ENCODE measurements at regions not wholly inside any gene's neighbourhood (a gene's known extent, or its start where the extent isn't known, plus 50 kb on each side); places are given as distances from the start of the nearest gene placed in this dataset.

DNA sequence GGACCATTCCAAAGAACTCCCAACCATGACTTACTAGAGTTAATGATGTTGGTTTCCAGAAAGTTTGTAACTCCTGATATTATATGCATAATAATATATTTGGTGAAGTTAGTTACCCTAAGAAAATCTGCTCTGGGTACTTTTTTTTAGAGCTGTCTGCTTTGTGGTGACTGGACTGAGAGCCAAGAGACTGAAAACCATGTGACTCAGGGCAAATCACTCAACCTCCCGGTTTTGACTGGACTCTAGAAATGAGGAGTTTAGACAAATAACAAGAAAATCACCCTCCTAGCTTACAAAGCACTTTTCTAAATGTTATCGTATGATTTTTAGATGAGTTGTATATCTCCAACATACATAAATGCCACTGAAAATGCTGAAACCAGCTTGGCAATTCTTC, 138.3 kb upstream of the RND3 start:
- Histone ChIP-seq H3K36me3 (no peaks in the 10 kb centered on the region), H3K4me3 (no peak overlapping the region), H3K27ac (no peak overlapping the region), H3K9me3 (no peaks in the 10 kb centered on the region), H3K27me3 (no peaks in the 10 kb centered on the region), H3K4me1 (peaks cover 0 to 20% (median 3%) of the 10 kb centered on the region in 3 donors)
- no peak for ATAC-seq
- WGBS, 2 donors (ENCODE audit: low coverage in 1 of 2) = 83 to 88% methylated on average over 1 to 2 of the region's 2 CpGs
- TF ChIP-seq CTCF (IDR thresholded peaks at IDR 0.05) = no peak
- no peak for TF ChIP-seq POLR2A (IDR thresholded peaks at IDR 0.05)
- TF ChIP-seq POLR2AphosphoS5 (IDR thresholded peaks at IDR 0.05) = no peak
- TF ChIP-seq EP300 (IDR thresholded peaks at IDR 0.05) = no peak

GRCh38 chr2:150625303-150625702, 137.8 kb upstream of the RND3 start:
- no peak overlapping the region for H3K4me3 ChIP-seq
- no peak for ATAC-seq
- H3K27me3 ChIP-seq = no peaks in the 10 kb centered on the region
- H3K4me1 ChIP-seq = peaks cover 1 to 25% (median 5%) of the 10 kb centered on the region in 3 donors
- H3K9me3 ChIP-seq = no peaks in the 10 kb centered on the region
- H3K27ac ChIP-seq = no peak overlapping the region
- no peak for TF ChIP-seq POLR2AphosphoS5 (IDR thresholded peaks at IDR 0.05)
- no peak for TF ChIP-seq EP300 (IDR thresholded peaks at IDR 0.05)
- TF ChIP-seq CTCF (IDR thresholded peaks at IDR 0.05) = no peak
- TF ChIP-seq POLR2A (IDR thresholded peaks at IDR 0.05) = no peak
- no peaks in the 10 kb centered on the region for H3K36me3 ChIP-seq

DNA sequence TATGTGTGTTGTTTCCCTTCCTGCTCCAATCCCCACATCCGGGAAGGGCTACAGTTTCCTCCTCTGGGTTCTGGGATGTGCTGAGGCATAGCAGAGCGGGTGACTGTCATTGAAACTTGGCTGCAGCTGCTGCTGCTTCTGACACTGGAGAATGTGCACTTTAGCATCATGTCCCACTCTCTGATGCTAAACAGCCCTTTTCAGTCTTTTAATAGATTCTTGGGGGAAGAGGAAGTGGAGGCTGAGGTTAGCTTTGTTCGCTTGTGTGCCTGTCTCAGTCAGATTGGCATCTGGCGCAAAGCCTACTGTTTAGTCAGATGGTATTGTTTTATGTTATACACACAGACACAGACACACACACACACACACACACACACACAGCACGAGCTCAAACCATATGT, 136.5 kb upstream of the RND3 start:
- Histone ChIP-seq H3K4me3 (no peak overlapping the region), H3K27ac (no peak overlapping the region), H3K36me3 (no peaks in the 10 kb centered on the region), H3K4me1 (peaks cover 7 to 31% (median 12%) of the 10 kb centered on the region in 3 donors), H3K27me3 (no peaks in the 10 kb centered on the region), H3K9me3 (no peaks in the 10 kb centered on the region)
- TF ChIP-seq CTCF (IDR thresholded peaks at IDR 0.05) (no peak), POLR2A (IDR thresholded peaks at IDR 0.05) (no peak), EP300 (IDR thresholded peaks at IDR 0.05) (no peak), POLR2AphosphoS5 (IDR thresholded peaks at IDR 0.05) (no peak)
- no peak for ATAC-seq
- 62% methylated on average over 4 of the region's 5 CpGs; no CpG with 5 or more reads in 1 of the 2 donors for WGBS, 2 donors (ENCODE audit: low coverage in 1 of 2)

- peaks cover 7 to 39% (median 12%) of the 10 kb centered on the region in 3 donors for H3K4me1 ChIP-seq
These were observed 134.2 kb upstream of the RND3 start for GRCh38 chr2:150621526-150622213.

More at GRCh38 chr2:150621526-150622213, 134.2 kb upstream of the RND3 start:
- H3K27me3 ChIP-seq = no peaks in the 10 kb centered on the region
- H3K27ac ChIP-seq = peak overlapping the region; percentile 39 to 73 (median 62)
- H3K36me3 ChIP-seq = no peaks in the 10 kb centered on the region
- no peak for ATAC-seq
- no peak overlapping the region for H3K4me3 ChIP-seq
- H3K9me3 ChIP-seq = no peaks in the 10 kb centered on the region
- TF ChIP-seq EP300 (IDR thresholded peaks at IDR 0.05) = no peak
- no peak for TF ChIP-seq POLR2AphosphoS5 (IDR thresholded peaks at IDR 0.05)
- no peak for TF ChIP-seq POLR2A (IDR thresholded peaks at IDR 0.05)
- TF ChIP-seq CTCF (IDR thresholded peaks at IDR 0.05) = no peak
- 54 to 69% methylated on average over 3 to 4 of the region's 4 CpGs for WGBS, 2 donors (ENCODE audit: low coverage in 1 of 2)

All from gastroesophageal sphincter (tissue), 4 donors.